ENCODE measurements at regions not wholly inside any gene's neighbourhood (a gene's known extent, or its start where the extent isn't known, plus 50 kb on each side); places are given as distances from the start of the nearest gene placed in this dataset.

- no peak overlapping the region for H2AFZ ChIP-seq (ENCODE audit: low read depth)
- H3K36me3 ChIP-seq (ENCODE audit: insufficient read depth) = no peaks in the 10 kb centered on the region
- H3K4me3 ChIP-seq (IDR thresholded peaks at IDR 0.05; ENCODE audit: insufficient read depth, low read depth, low read length) = no peak overlapping the region
- no peaks in the 10 kb centered on the region for H4K20me1 ChIP-seq (ENCODE audit: insufficient read depth)
- H3K27ac ChIP-seq = no peak overlapping the region
- H3K4me1 ChIP-seq (ENCODE audit: low read depth, poor library complexity, severe bottlenecking) = no peaks in the 10 kb centered on the region
- TF ChIP-seq, protein P1, sequence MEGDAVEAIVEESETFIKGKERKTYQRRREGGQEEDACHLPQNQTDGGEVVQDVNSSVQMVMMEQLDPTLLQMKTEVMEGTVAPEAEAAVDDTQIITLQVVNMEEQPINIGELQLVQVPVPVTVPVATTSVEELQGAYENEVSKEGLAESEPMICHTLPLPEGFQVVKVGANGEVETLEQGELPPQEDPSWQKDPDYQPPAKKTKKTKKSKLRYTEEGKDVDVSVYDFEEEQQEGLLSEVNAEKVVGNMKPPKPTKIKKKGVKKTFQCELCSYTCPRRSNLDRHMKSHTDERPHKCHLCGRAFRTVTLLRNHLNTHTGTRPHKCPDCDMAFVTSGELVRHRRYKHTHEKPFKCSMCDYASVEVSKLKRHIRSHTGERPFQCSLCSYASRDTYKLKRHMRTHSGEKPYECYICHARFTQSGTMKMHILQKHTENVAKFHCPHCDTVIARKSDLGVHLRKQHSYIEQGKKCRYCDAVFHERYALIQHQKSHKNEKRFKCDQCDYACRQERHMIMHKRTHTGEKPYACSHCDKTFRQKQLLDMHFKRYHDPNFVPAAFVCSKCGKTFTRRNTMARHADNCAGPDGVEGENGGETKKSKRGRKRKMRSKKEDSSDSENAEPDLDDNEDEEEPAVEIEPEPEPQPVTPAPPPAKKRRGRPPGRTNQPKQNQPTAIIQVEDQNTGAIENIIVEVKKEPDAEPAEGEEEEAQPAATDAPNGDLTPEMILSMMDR (conservative IDR thresholded peaks at IDR 0.05; ENCODE audit: low read depth, low read length) = no peak
- H3K27me3 ChIP-seq (ENCODE audit: insufficient read depth, low read depth) = no peaks in the 10 kb centered on the region
- no peak overlapping the region for H3K4me2 ChIP-seq
- H3K79me2 ChIP-seq (ENCODE audit: insufficient read depth, low read depth) = no peaks in the 10 kb centered on the region
- H3K9ac ChIP-seq = no peak overlapping the region
Measured at GRCh38 chr2:139798391-139798790, 1018.2 kb upstream of the NXPH2 start.

GRCh38 chr2:139790807-139791752 lies 1010.9 kb upstream of the NXPH2 start:
- Histone ChIP-seq H2AFZ (ENCODE audit: low read depth) (no peak overlapping the region), H3K4me1 (ENCODE audit: low read depth, poor library complexity, severe bottlenecking) (no peaks in the 10 kb centered on the region), H3K4me2 (no peak overlapping the region), H3K79me2 (ENCODE audit: insufficient read depth, low read depth) (no peaks in the 10 kb centered on the region), H3K9ac (no peak overlapping the region), H3K27me3 (ENCODE audit: insufficient read depth, low read depth) (no peaks in the 10 kb centered on the region), H4K20me1 (ENCODE audit: insufficient read depth) (no peaks in the 10 kb centered on the region), H3K27ac (no peak overlapping the region), H3K36me3 (ENCODE audit: insufficient read depth) (no peaks in the 10 kb centered on the region), H3K4me3 (IDR thresholded peaks at IDR 0.05; ENCODE audit: insufficient read depth, low read depth, low read length) (no peak overlapping the region)
- TF ChIP-seq, protein P1 (conservative IDR thresholded peaks at IDR 0.05; ENCODE audit: low read depth, low read length) = 0 out of 2 replicates have a peak, but pooled peaks have one; percentile 24

- no peak overlapping the region for H3K9ac ChIP-seq
- no peak overlapping the region for H2AFZ ChIP-seq (ENCODE audit: low read depth)
- no peaks in the 10 kb centered on the region for H3K4me1 ChIP-seq (ENCODE audit: low read depth, poor library complexity, severe bottlenecking)
- H3K27me3 ChIP-seq (ENCODE audit: insufficient read depth, low read depth) = no peaks in the 10 kb centered on the region
- H3K4me3 ChIP-seq (IDR thresholded peaks at IDR 0.05; ENCODE audit: insufficient read depth, low read depth, low read length) = no peak overlapping the region
- TF ChIP-seq, protein P1 (conservative IDR thresholded peaks at IDR 0.05; ENCODE audit: low read depth, low read length) = no peak
- H3K27ac ChIP-seq = no peak overlapping the region
- H3K36me3 ChIP-seq (ENCODE audit: insufficient read depth) = no peaks in the 10 kb centered on the region
- H3K4me2 ChIP-seq = no peak overlapping the region
- H3K79me2 ChIP-seq (ENCODE audit: insufficient read depth, low read depth) = no peaks in the 10 kb centered on the region
- no peaks in the 10 kb centered on the region for H4K20me1 ChIP-seq (ENCODE audit: insufficient read depth)
Measured at GRCh38 chr2:139790136-139790535, 1009.9 kb upstream of the NXPH2 start.

DNA sequence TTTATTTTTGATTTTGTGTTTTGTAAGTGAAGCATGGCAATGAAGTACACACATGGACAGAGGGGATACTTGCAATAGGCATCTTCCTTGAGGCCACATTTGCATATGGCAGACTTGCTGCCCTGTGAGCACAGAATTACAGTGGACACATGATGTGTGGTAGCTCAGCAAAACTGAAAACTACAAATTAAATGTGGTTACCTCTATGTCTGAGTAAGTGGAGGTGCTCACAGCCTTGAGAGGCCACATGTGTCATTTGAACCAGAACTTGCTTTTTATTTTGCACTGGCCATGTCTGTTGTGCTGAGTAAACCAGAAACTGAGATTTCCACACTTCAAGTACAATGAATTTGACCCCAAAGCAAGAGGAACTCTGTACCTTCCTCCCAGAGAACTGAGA lies 998.5 kb upstream of the NXPH2 start:
- no peak overlapping the region for H3K4me3 ChIP-seq (IDR thresholded peaks at IDR 0.05; ENCODE audit: insufficient read depth, low read depth, low read length)
- no peak overlapping the region for H3K9ac ChIP-seq
- no peak overlapping the region for H3K27ac ChIP-seq
- no peak overlapping the region for H3K4me2 ChIP-seq
- H3K27me3 ChIP-seq (ENCODE audit: insufficient read depth, low read depth) = no peaks in the 10 kb centered on the region
- TF ChIP-seq, protein P1 (conservative IDR thresholded peaks at IDR 0.05; ENCODE audit: low read depth, low read length) = no peak
- no peaks in the 10 kb centered on the region for H4K20me1 ChIP-seq (ENCODE audit: insufficient read depth)
- H3K79me2 ChIP-seq (ENCODE audit: insufficient read depth, low read depth) = no peaks in the 10 kb centered on the region
- no peaks in the 10 kb centered on the region for H3K4me1 ChIP-seq (ENCODE audit: low read depth, poor library complexity, severe bottlenecking)
- no peaks in the 10 kb centered on the region for H3K36me3 ChIP-seq (ENCODE audit: insufficient read depth)
- H2AFZ ChIP-seq (ENCODE audit: low read depth) = no peak overlapping the region
